ENCODE measurements at regions not wholly inside any gene's neighbourhood (a gene's known extent, or its start where the extent isn't known, plus 50 kb on each side); places are given as distances from the start of the nearest gene placed in this dataset.

DNA sequence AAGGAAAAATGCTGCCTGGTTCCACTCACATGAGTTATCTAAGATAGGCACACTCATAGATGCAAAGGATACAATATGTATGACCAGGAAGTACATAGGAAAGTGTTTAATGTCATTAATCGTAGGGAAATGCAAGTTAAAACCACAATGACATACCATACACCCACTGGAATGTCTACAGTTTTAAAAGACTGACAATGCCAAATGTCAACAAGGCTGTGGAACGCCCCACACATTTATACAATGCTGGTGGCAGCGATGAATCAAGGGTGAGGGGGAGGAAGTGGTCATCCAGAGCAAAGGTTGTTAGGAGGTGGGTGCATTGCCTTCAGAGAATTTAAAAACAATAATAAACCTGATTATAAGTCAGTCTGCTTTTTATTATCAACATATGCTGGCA lies 437.8 kb downstream of the ARHGEF28 start:
- H3K36me3 ChIP-seq (ENCODE audit: insufficient read depth), result no peaks in the 10 kb centered on the region
- no peaks in the 10 kb centered on the region for H3K4me1 ChIP-seq (ENCODE audit: insufficient read depth)
- H3K4me3 ChIP-seq (ENCODE audit: low read depth, low read length), result no peak overlapping the region
- WGBS, result 51% methylated on average over 3 of the region's 3 CpGs
- DNase-seq (ENCODE audit: extremely low spot score), result no peak
- no peak overlapping the region for H3K27ac ChIP-seq (ENCODE audit: low read depth)

DNA sequence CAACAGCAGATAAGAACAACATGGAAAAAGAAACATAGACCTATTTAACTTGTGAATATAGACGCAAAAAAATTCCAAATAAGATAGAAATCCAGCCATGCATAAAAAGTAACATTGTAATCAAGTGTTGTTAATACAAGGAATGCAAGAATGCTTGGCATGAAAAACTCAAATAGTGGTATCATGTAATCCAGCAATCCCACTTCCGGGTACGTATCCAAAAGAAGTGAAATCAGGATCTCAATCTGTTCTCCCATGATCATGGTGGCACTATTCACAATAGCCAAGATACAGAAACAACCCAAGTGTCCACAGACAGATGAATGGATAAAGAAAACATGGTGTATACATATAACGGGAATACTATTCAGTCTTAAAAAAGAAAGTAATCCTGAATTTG lies 437.4 kb downstream of the ARHGEF28 start:
- Histone ChIP-seq H3K4me1 (ENCODE audit: insufficient read depth) (no peaks in the 10 kb centered on the region), H3K27ac (ENCODE audit: low read depth) (no peak overlapping the region), H3K4me3 (ENCODE audit: low read depth, low read length) (no peak overlapping the region), H3K36me3 (ENCODE audit: insufficient read depth) (no peaks in the 10 kb centered on the region)
- WGBS, result 65% methylated on average over 4 of the region's 4 CpGs
- no peak for DNase-seq (ENCODE audit: extremely low spot score)

DNA sequence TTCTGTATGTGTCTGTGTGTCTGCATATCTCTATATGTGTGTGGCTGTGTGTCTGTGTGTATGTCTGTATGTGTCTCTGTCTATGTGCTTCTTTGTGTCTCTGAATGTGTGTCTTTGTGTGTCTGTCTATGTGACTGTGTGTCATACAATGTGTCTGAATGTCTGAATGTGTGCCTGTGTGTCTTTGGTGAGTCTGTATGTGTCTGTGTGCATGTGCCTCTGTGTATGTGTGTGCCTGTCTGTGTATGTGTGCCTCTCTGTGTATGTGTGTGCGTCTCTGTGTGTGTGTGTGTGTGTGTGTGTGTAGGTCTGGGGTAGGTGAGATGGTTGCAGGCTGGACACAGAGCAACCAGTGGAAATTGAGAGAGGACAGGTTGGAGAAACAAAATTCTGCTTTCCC lies 435.3 kb downstream of the ARHGEF28 start:
- 91% methylated on average over 1 of the region's 1 CpG for WGBS
- Histone ChIP-seq H3K4me3 (ENCODE audit: low read depth, low read length) (no peak overlapping the region), H3K36me3 (ENCODE audit: insufficient read depth) (no peaks in the 10 kb centered on the region), H3K4me1 (ENCODE audit: insufficient read depth) (no peaks in the 10 kb centered on the region), H3K27ac (ENCODE audit: low read depth) (no peak overlapping the region)
- no peak for DNase-seq (ENCODE audit: extremely low spot score)

DNA sequence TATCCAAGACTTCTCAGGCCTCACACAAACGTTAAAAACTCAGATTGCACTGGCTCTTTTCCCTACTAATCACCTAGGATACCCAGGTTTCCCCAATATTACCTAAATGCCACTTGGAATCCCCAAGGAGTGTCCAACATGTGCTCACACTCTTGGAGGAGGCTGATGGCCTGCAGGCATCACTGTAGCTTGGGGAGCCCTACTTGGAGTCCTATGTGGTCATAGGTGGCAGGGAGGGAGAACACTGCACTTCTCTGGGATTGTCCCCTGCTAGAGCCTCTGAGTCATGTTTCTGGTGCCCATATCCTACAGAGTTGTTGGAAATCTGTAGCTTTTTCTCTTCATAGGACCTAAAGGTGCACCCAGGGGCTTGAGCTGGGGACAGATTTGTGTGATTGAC lies 433.7 kb downstream of the ARHGEF28 start:
- no peak overlapping the region for H3K4me3 ChIP-seq (ENCODE audit: low read depth, low read length)
- no peaks in the 10 kb centered on the region for H3K36me3 ChIP-seq (ENCODE audit: insufficient read depth)
- WGBS, result 34% methylated on average over 1 of the region's 1 CpG
- no peaks in the 10 kb centered on the region for H3K4me1 ChIP-seq (ENCODE audit: insufficient read depth)
- no peak overlapping the region for H3K27ac ChIP-seq (ENCODE audit: low read depth)
- no peak for DNase-seq (ENCODE audit: extremely low spot score)

DNA sequence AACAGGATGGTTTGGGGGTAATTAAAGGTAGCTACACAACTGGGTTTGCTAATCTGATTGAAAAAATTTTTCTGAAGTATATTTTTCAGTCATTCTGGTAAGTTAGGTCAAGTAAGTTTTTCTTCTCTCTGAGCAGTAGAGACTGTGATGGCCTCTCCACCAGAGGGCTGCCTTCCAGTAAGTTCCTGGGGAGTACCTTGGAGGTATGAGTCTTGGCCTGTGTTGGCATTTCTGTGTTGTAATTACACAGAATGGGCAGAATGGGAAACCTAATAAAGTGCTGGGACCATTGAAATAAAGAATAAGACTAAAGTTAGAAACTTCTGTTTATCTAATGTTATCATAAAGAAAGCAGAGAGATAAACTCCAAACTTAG lies 430.8 kb downstream of the ARHGEF28 start:
- peak overlapping the region; percentile 48 for H3K27ac ChIP-seq (ENCODE audit: low read depth)
- no peak overlapping the region for H3K4me3 ChIP-seq (ENCODE audit: low read depth, low read length)
- H3K4me1 ChIP-seq (ENCODE audit: insufficient read depth), result no peaks in the 10 kb centered on the region
- no peak for DNase-seq (ENCODE audit: extremely low spot score)
- H3K36me3 ChIP-seq (ENCODE audit: insufficient read depth), result no peaks in the 10 kb centered on the region

DNA sequence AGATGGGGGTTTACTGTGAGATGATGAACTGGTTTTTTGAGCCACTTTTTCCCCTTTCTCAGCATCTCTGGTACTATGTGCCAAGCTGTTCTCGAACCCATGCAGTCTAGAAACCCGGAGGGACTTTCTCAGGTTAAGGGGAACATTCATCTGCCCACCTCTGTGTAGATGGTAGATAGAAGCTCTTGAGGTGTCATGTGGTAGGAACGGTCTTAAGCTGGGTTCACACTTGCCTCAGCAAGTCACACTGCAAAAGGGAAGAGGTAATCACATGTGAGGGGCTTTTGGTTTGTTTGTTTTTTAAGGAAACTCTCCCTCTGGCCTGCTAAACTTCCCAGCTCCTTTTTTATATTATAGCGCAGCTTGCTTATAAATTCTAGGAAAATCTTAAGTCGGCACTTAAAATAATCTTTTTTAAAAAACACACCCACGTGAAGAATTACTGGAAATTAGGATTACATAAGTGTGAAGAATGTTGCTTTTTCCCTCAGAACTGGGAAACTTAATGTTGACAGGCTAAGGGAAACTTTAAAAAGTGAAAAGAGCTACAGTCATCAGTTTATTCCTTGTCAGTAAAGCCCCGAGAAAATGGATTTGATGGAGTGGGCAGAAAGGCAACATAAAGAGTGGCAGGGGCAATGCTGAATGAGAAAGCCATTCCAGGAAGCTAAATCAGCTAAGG lies 430.3 kb downstream of the ARHGEF28 start:
- peak overlapping the region; percentile 48 for H3K27ac ChIP-seq (ENCODE audit: low read depth)
- 63% methylated on average over 7 of the region's 7 CpGs for WGBS

DNA sequence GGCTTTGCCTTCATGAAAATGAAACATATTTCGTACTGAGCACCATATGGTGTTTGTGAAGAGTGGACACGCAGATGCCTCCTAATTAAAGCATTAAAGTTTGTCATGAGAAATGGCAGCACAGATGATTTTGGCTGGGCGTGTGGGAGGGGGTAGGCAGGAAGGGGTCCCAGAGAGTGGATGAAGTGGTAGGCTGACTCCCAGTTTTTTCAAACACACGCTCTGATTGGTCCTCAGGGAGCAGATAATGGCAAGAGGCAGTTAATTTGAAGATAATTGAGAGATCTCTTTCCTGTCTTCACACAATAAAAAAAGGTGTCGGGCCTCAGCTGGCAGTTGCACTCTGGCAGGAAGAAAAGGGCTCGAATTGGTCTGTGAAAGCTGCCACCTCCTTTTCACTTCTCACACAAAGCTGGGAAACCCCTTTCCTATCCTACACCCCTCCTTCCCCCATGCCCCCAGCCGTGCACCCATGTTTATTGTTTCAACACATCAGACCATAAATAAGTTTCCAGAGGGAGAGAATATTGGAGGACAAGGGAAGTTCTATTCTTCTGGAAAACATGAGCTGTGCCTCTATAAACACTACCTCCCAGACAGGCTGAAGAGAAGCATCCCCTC lies 429.6 kb downstream of the ARHGEF28 start:
- WGBS, result 66% methylated on average over 7 of the region's 7 CpGs
- DNase-seq (ENCODE audit: extremely low spot score), result no peak
- no peaks in the 10 kb centered on the region for H3K4me1 ChIP-seq (ENCODE audit: insufficient read depth)
- no peak overlapping the region for H3K27ac ChIP-seq (ENCODE audit: low read depth)
- no peaks in the 10 kb centered on the region for H3K36me3 ChIP-seq (ENCODE audit: insufficient read depth)
- no peak overlapping the region for H3K4me3 ChIP-seq (ENCODE audit: low read depth, low read length)

More for the DNA sequence above, 430.3 kb downstream of the ARHGEF28 start:
- no peak for DNase-seq (ENCODE audit: extremely low spot score)
- no peaks in the 10 kb centered on the region for H3K36me3 ChIP-seq (ENCODE audit: insufficient read depth)
- no peak overlapping the region for H3K4me3 ChIP-seq (ENCODE audit: low read depth, low read length)
- no peaks in the 10 kb centered on the region for H3K4me1 ChIP-seq (ENCODE audit: insufficient read depth)

DNA sequence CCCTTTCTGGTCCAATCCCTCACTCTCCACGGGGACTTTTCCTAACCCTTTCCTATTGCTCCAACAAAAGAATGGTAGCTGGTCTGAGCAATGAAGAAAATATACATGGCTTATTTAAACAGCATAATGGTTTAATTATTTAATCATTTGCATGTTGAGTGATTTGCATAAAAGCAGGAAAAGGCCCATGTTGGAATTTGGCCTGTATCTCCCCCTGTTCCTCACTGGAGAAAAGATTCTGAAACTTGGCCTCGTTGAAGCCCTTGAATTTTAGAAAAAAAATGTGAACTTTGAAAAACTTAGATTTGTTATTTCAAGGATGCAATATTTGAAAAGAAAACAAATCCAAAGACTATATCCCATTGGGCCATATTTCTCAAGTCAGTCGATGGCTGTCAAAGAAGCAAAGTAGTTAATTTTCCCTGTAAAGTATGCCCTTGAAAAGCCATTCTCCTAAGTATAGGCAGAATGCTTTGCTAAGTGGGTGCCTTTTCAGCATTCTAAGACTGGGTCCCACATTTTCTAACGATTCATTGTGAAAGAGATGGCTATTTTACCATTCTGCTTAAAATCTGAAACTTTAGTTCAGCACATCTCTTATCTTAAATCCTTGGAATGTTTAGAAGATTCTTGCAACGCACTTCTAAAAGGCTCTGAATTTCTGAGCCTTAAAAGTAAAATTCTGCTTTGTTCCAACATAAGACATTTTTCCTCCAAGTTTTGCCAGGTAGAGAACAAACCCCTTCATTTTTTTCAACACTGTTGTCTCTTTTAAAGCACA lies 428.8 kb downstream of the ARHGEF28 start:
- Histone ChIP-seq H3K27ac (ENCODE audit: low read depth) (no peak overlapping the region), H3K4me3 (ENCODE audit: low read depth, low read length) (no peak overlapping the region), H3K36me3 (ENCODE audit: insufficient read depth) (no peaks in the 10 kb centered on the region), H3K4me1 (ENCODE audit: insufficient read depth) (no peaks in the 10 kb centered on the region)
- WGBS, result 62% methylated on average over 5 of the region's 5 CpGs
- no peak for DNase-seq (ENCODE audit: extremely low spot score)

DNA sequence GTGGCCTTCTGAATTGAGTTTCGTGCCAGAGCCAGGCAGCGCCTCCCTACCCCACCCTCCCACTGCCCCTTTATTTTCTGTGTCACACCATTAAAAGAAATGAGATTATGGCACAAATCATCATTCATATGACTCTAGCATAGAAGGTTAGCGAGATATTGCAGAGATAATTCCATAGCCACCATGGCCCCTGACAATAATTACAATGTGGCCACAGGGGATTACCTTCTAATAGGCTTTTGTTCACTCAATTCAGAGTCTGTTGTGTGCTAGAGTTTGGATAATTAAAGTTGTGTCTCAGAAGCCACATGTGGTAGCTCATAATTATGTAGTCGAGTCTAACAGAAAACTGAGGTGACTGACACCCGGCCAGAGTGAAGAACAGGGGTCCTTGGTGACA lies 428.1 kb downstream of the ARHGEF28 start:
- no peaks in the 10 kb centered on the region for H3K4me1 ChIP-seq (ENCODE audit: insufficient read depth)
- H3K4me3 ChIP-seq (ENCODE audit: low read depth, low read length), result no peak overlapping the region
- H3K36me3 ChIP-seq (ENCODE audit: insufficient read depth), result no peaks in the 10 kb centered on the region
- no peak for DNase-seq (ENCODE audit: extremely low spot score)
- no peak overlapping the region for H3K27ac ChIP-seq (ENCODE audit: low read depth)
- WGBS, result 86% methylated on average over 5 of the region's 5 CpGs

DNA sequence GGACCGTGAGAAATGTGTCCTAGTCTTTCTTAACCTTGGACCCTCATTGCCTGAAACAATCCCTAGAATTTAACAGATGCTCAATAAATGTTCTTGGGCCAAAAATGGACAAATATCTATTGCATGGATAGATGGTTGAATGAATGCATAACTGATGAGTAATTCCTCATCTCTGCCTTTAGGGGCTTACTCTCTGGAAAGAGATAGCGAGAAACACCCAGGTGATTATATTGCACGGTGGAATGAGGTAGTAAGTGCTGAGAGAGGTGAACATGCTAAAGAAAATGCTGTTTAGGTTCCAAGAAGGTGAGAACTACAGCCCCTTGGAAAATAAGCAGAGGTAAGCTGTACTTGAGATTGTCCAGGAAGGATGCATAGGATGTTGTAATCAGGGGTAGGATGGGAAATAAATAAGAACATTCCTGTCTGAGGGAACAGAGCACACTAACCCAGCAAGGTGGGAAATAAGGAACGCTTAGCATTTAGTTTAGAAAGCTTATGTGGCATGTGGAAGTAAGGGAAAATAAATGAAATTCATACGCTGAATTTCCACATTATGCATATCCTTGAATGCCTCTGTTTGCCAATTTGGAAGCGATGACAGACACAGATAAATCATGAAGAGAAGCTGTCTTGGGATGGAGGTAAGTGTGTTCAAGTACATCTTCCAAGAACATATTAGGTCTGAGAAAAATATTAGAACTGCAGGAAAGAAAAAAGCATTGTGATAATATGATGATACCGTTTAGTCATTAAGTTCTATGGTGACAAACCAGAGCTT lies 426.6 kb downstream of the ARHGEF28 start:
- Histone ChIP-seq H3K27ac (ENCODE audit: low read depth) (no peak overlapping the region), H3K36me3 (ENCODE audit: insufficient read depth) (no peaks in the 10 kb centered on the region), H3K4me3 (ENCODE audit: low read depth, low read length) (no peak overlapping the region), H3K4me1 (ENCODE audit: insufficient read depth) (no peaks in the 10 kb centered on the region)
- no peak for DNase-seq (ENCODE audit: extremely low spot score)
- 86% methylated on average over 7 of the region's 7 CpGs for WGBS

DNA sequence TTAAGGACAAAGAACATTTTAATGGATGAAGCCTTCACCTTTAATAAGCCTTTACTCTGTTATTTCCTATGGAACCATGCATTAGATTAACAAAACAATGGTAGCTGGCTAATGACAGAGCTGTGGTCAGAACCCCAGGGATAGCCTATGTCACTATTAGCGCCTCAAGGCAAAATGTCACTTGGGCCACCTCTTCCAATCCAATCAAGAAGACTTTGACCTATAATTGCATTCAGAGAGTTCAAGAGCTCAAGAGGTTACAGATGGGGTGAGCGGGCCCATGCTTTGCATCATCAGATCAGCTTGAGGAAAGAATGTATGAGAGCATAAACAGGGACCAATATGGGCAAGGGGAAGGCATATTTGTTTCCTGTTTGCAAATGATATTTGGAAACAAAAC lies 425.1 kb downstream of the ARHGEF28 start:
- Histone ChIP-seq H3K36me3 (ENCODE audit: insufficient read depth) (no peaks in the 10 kb centered on the region), H3K27ac (ENCODE audit: low read depth) (no peak overlapping the region), H3K4me3 (ENCODE audit: low read depth, low read length) (no peak overlapping the region), H3K4me1 (ENCODE audit: insufficient read depth) (no peaks in the 10 kb centered on the region)
- WGBS, result 96% methylated on average over 2 of the region's 2 CpGs
- no peak for DNase-seq (ENCODE audit: extremely low spot score)

DNA sequence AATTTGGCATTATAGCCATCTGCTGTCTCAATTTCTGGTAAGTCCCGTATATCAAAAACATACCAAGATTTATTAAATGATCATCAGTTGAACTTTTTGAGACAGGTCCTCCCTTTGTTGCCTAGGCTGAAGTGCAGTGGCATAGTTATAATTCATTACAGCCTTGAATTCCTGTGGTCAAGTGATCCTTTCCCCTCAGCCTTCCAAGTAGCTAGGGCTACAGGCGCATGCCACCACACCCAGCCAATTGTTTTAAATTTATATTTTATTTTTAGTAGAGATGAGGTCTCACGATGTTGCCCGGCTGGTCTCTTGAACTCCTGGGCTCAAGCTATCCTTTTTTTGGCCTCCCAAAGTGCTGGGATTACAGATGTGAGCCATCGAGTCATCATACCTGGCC lies 418.9 kb downstream of the ARHGEF28 start:
- Histone ChIP-seq H3K27ac (ENCODE audit: low read depth) (no peak overlapping the region), H3K4me1 (ENCODE audit: insufficient read depth) (no peaks in the 10 kb centered on the region), H3K36me3 (ENCODE audit: insufficient read depth) (no peaks in the 10 kb centered on the region), H3K4me3 (ENCODE audit: low read depth, low read length) (no peak overlapping the region)
- 83% methylated on average over 5 of the region's 5 CpGs for WGBS
- DNase-seq (ENCODE audit: extremely low spot score), result no peak

DNA sequence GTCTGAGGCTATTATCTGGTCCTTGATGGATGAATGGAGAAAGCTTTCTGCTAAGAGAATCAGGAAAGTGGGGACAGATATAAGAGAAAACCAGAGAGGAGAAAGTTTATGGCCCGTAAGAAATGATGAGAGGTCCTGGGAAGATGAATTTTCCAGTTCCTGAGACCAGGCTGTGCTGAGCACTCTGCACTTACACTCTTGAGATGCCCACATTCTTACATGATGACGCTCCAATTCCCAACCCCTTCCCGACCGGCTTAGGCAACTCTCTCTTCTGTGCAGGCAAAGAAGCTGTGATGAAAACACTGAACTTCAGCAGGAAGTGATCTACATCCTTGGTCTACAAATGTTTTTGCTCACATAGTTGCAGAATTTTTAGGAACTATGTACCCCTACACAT lies 417.0 kb downstream of the ARHGEF28 start:
- Histone ChIP-seq H3K36me3 (ENCODE audit: insufficient read depth) (no peaks in the 10 kb centered on the region), H3K4me3 (ENCODE audit: low read depth, low read length) (no peak overlapping the region), H3K4me1 (ENCODE audit: insufficient read depth) (no peaks in the 10 kb centered on the region), H3K27ac (ENCODE audit: low read depth) (no peak overlapping the region)
- no peak for DNase-seq (ENCODE audit: extremely low spot score)
- 61% methylated on average over 4 of the region's 4 CpGs for WGBS
